A673 (cell line): ENCODE measurements at regions not wholly inside any gene's neighbourhood (a gene's known extent, or its start where the extent isn't known, plus 50 kb on each side); places are given as distances from the start of the nearest gene placed in this dataset.

Source experiments
- BruUV-seq: library from RNA; stranded (reverse); fragments of 400-500 nt; replicated peaks from 2 replicates; lab custom pipeline; 2021; lab: Mats Ljungman, UMichigan
- CTCF ChIA-PET: fragments of 300-600 bp; sonication (Branson Sonifier 250); formaldehyde crosslinking; loops from one replicate; lab custom pipeline; 2022; ENCODE audit warnings: antibody characterized with exemption; lab: Charles Lee
- POLR2A ChIA-PET: fragments of 300-600 bp; sonication (Branson Sonifier 250); formaldehyde crosslinking; loops from one replicate; lab custom pipeline; 2022; ENCODE audit warnings: antibody characterized with exemption; ENCODE audit not compliant: low non-redundant PET; lab: Charles Lee
- DNase-seq: peaks from one replicate; pipeline ENCODE4 v3.0.0-alpha.2; 2015; ENCODE audit warnings: low spot score
- H3K27ac ChIP-seq: fragments of 200-600 bp; sonication (generic); 2 replicates; pipeline ENCODE4 v1.5.1; 2016; ENCODE audit warnings: mixed run types, low read depth, mild to moderate bottlenecking, mixed read lengths, antibody characterized with exemption, low read length; ENCODE audit not compliant: poor library complexity, severe bottlenecking
- H3K27me3 ChIP-seq: fragments of 200-600 bp; sonication (generic); replicated peaks from 2 replicates; pipeline ENCODE4 v1.6.1; 2017; ENCODE audit warnings: mixed run types, low read depth, mild to moderate bottlenecking, mixed read lengths, antibody characterized with exemption, low read length; ENCODE audit not compliant: insufficient read depth, poor library complexity
- H3K36me3 ChIP-seq: fragments of 200-600 bp; sonication (generic); 2 replicates; pipeline ENCODE4 v1.6.1; 2016; ENCODE audit warnings: mixed run types, mild to moderate bottlenecking, mixed read lengths, antibody characterized with exemption, low read length; ENCODE audit not compliant: insufficient read depth, poor library complexity, severe bottlenecking
- H3K4me1 ChIP-seq: fragments of 200-600 bp; sonication (generic); 2 replicates; pipeline ENCODE4 v1.6.1; 2017; ENCODE audit warnings: mixed run types, mild to moderate bottlenecking, mixed read lengths, antibody characterized with exemption, low read length; ENCODE audit not compliant: insufficient read depth, poor library complexity, severe bottlenecking
- H3K4me3 ChIP-seq: fragments of 200-600 bp; sonication (generic); 2 replicates; pipeline ENCODE4 v1.5.1; 2016; ENCODE audit warnings: low read depth, mixed run types, mild to moderate bottlenecking, mixed read lengths, low read length; ENCODE audit not compliant: poor library complexity, severe bottlenecking
- H3K9me3 ChIP-seq: fragments of 200-600 bp; sonication (generic); 2 replicates; pipeline ENCODE4 v1.6.1; 2016; ENCODE audit warnings: mixed run types, low read depth, mild to moderate bottlenecking, mixed read lengths, antibody characterized with exemption, low read length; ENCODE audit not compliant: poor library complexity, severe bottlenecking
- EZH2 ChIP-seq: fragments of 200-600 bp; sonication (generic); IDR thresholded peaks from 2 replicates; pipeline ENCODE4 v1.6.1; 2017; ENCODE audit warnings: borderline replicate concordance, low read depth, mild to moderate bottlenecking, mixed read lengths, antibody characterized with exemption, low read length; ENCODE audit not compliant: poor library complexity, severe bottlenecking
- intact Hi-C: fragments of 100-400 bp; cut with micrococcal nuclease; formaldehyde crosslinking; loops from one replicate; pipeline ENCODE4 v1.10.0; 2022; ENCODE audit not compliant: unreplicated experiment
- TF ChIP-seq, protein P1 (sequence below): fragments of 300-800, 200-600 bp; sonication (generic); conservative IDR thresholded peaks from 2 replicates; pipeline ENCODE4 v1.5.1; 2017; ENCODE audit warnings: low read depth, mild to moderate bottlenecking, antibody characterized with exemption, low read length, moderate library complexity, mixed read lengths

DNA sequence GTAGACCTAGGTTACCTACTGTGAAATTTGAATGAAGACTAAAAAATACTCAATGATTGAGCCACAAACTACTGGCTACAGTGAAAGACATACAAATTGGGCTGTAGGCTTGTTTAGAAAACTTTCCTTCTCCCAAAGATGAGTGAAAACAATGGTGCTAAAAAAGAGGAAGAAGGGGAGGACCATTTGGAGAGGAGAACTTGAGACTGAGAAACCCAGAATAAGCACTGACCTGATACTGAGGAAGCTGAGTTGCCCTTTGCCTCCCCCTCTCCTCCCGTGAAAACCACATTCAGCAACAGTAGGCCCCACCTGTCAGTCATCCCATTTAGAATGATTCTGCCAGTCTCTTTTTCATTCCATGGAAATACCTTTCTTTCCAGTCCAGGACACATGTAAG lies 484.0 kb upstream of the TGFBR2 start:
- intact Hi-C loops, result no loop called here
- H3K27me3 ChIP-seq, result no peaks in the 10 kb centered on the region
- no peak overlapping the region for H3K4me3 ChIP-seq
- BruUV-seq, result no TSS peak
- H3K36me3 ChIP-seq, result no peaks in the 10 kb centered on the region
- DNase-seq, result no peak
- H3K27ac ChIP-seq, result no peak overlapping the region
- peaks cover 8% of the 10 kb centered on the region for H3K4me1 ChIP-seq
- TF ChIP-seq, protein P1, sequence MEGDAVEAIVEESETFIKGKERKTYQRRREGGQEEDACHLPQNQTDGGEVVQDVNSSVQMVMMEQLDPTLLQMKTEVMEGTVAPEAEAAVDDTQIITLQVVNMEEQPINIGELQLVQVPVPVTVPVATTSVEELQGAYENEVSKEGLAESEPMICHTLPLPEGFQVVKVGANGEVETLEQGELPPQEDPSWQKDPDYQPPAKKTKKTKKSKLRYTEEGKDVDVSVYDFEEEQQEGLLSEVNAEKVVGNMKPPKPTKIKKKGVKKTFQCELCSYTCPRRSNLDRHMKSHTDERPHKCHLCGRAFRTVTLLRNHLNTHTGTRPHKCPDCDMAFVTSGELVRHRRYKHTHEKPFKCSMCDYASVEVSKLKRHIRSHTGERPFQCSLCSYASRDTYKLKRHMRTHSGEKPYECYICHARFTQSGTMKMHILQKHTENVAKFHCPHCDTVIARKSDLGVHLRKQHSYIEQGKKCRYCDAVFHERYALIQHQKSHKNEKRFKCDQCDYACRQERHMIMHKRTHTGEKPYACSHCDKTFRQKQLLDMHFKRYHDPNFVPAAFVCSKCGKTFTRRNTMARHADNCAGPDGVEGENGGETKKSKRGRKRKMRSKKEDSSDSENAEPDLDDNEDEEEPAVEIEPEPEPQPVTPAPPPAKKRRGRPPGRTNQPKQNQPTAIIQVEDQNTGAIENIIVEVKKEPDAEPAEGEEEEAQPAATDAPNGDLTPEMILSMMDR, result no peak
- no peak for TF ChIP-seq EZH2
- ChIA-PET POLR2A (no interaction called here), CTCF (no interaction called here)
- H3K9me3 ChIP-seq, result peaks cover under 1% of the 10 kb centered on the region

DNA sequence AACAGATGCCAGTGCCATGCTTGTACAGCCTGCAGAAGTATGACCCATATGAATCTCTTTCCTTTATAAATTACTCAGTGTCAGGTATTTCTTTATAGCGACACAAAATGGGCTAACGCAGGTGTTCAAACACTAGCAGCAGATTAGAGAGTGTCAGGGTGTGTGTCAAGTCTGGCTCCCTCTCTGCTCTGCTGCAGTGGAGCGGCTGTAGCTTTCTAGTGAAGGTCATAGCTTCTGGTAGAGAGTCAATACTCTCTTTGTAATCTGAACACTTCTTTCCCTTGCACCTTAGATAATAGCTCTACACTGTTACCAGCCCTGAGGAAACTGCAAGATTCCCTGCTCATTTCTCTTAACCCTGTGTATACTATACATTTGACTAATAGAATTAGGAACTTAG lies 483.2 kb upstream of the TGFBR2 start:
- Histone ChIP-seq H3K27me3 (no peaks in the 10 kb centered on the region), H3K9me3 (peaks cover 6% of the 10 kb centered on the region), H3K27ac (no peak overlapping the region), H3K4me1 (peaks cover 8% of the 10 kb centered on the region), H3K36me3 (no peaks in the 10 kb centered on the region), H3K4me3 (no peak overlapping the region)
- no peak for DNase-seq
- intact Hi-C loops, result no loop called here
- TF ChIP-seq EZH2, result no peak
- TF ChIP-seq, protein P1, result no peak
- ChIA-PET CTCF (no interaction called here), POLR2A (no interaction called here)
- BruUV-seq, result no TSS peak

DNA sequence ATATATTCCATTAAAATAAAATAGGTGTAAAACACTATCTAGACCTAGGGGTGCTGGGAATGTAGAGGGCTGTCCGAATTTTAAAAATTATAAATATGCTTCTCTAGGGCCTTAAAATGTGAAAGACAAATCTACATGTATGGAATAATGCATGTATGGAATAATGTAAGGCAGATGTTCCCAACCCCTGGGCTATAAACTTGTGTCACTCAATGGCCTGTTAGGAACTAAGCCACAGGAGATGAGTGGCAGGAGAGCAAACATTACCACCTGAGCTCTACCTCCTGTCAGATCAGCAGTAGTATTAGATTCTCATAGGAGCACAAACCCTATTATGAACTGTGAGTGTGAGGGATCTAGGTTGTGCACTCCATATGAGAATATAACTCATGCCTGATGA lies 482.6 kb upstream of the TGFBR2 start:
- intact Hi-C loops, result no loop called here
- Histone ChIP-seq H3K9me3 (peaks cover 6% of the 10 kb centered on the region), H3K4me3 (no peak overlapping the region), H3K36me3 (no peaks in the 10 kb centered on the region), H3K27ac (no peak overlapping the region), H3K27me3 (no peaks in the 10 kb centered on the region), H3K4me1 (peaks cover 8% of the 10 kb centered on the region)
- BruUV-seq, result no TSS peak
- no peak for DNase-seq
- ChIA-PET CTCF (no interaction called here), POLR2A (no interaction called here)
- no peak for TF ChIP-seq EZH2
- TF ChIP-seq, protein P1, result no peak
